NCI-H2029 treated with DMSO at 0.1 percent for 48 hours (cell line): ENCODE measurements at regions not wholly inside any gene's neighbourhood (a gene's known extent, or its start where the extent isn't known, plus 50 kb on each side); places are given as distances from the start of the nearest gene placed in this dataset.
A peak's percentile ranks its signal among the peaks of the same experiment; 100 is the strongest.
"Not testable (repeated sequence)": the region's sequence is repeated elsewhere in the genome, so short reads cannot be mapped to it uniquely, and the experiment has no call there.

Source experiments
- DNase-seq: peaks from one replicate; lab custom pipeline; 2025; lab: John Stamatoyannopoulos, UW

- DNase-seq, result no peak
Observed at GRCh38 chrX:55142206-55142918, 53.5 kb downstream of the PAGE2 start.

- no peak for DNase-seq
Observed at GRCh38 chrX:55142919-55143310, 54.1 kb downstream of the PAGE2 start.

- DNase-seq, result no peak
Observed at GRCh38 chrX:55143621-55144020, 54.8 kb downstream of the PAGE2 start.

- no peak for DNase-seq
Observed at GRCh38 chrX:55144697-55145096, 55.9 kb downstream of the PAGE2 start.

GRCh38 chrX:55149242-55149641 is 60.4 kb downstream of the PAGE2 start:
- DNase-seq, result no peak

GRCh38 chrX:55151199-55151598 is 62.4 kb downstream of the PAGE2 start:
- DNase-seq, result no peak

GRCh38 chrX:55159551-55159950 is 60.6 kb upstream of the PAGE5 start:
- DNase-seq, result no peak

- DNase-seq, result peak; percentile 23
Observed at GRCh38 chrX:55160685-55161552, 59.2 kb upstream of the PAGE5 start.

GRCh38 chrX:55161581-55161980 is 58.6 kb upstream of the PAGE5 start:
- DNase-seq, result no peak

GRCh38 chrX:55163171-55163570 is 57.0 kb upstream of the PAGE5 start:
- no peak for DNase-seq

GRCh38 chrX:55165026-55165425 is 55.1 kb upstream of the PAGE5 start:
- DNase-seq, result not testable (repeated sequence)

- DNase-seq, result no peak
Observed at GRCh38 chrX:55167124-55167803, 52.9 kb upstream of the PAGE5 start.

GRCh38 chrX:55167901-55168300 is 52.2 kb upstream of the PAGE5 start:
- DNase-seq, result no peak

- DNase-seq, result no peak
Observed at GRCh38 chrX:55169782-55170181, 50.4 kb upstream of the PAGE5 start.
